ENCODE measurements at regions not wholly inside any gene's neighbourhood (a gene's known extent, or its start where the extent isn't known, plus 50 kb on each side); places are given as distances from the start of the nearest gene placed in this dataset.

DNA sequence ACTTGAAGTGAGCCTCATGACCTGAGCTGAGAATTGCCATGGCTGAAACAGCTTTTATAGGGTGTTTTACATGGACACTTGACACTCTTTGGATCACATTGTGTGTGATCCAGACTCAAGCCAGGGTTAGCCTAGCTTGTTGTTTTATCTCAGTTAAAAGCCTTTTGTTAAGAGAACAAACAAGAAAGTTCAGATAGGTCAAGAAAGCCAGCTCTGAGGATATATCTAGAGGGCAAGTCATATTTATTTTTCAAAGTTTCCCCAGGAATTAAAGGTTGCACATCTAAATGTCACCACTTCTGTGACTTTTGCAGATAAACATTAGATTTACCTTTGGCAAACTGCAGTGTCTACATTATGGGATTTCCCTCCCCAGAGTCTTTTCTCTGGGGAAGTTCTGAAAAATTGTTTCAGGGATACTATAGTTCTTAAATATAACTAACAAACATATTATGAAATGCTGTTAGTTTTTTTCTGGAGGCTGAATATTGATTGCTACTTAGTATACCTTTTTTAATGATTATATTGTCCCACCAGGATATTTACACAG is 134.5 kb downstream of the C9orf152 start:
- TF ChIP-seq, protein P1, sequence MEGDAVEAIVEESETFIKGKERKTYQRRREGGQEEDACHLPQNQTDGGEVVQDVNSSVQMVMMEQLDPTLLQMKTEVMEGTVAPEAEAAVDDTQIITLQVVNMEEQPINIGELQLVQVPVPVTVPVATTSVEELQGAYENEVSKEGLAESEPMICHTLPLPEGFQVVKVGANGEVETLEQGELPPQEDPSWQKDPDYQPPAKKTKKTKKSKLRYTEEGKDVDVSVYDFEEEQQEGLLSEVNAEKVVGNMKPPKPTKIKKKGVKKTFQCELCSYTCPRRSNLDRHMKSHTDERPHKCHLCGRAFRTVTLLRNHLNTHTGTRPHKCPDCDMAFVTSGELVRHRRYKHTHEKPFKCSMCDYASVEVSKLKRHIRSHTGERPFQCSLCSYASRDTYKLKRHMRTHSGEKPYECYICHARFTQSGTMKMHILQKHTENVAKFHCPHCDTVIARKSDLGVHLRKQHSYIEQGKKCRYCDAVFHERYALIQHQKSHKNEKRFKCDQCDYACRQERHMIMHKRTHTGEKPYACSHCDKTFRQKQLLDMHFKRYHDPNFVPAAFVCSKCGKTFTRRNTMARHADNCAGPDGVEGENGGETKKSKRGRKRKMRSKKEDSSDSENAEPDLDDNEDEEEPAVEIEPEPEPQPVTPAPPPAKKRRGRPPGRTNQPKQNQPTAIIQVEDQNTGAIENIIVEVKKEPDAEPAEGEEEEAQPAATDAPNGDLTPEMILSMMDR (IDR thresholded peaks at IDR 0.05; ENCODE audit: low read depth, low read length, missing control alignments): no peak
- in situ Hi-C loops (cut with HindIII; ENCODE audit: low sequenced_read_pairs): loop anchor here (5.0 kb wide), 2 partner anchors 79 to 171 kb away; no protein-coding TSS in a partner anchor
- no peak overlapping the region for H3K4me3 ChIP-seq (ENCODE audit: low read depth, low read length)
- DNase-seq (ENCODE audit: low read depth): no peak

DNA sequence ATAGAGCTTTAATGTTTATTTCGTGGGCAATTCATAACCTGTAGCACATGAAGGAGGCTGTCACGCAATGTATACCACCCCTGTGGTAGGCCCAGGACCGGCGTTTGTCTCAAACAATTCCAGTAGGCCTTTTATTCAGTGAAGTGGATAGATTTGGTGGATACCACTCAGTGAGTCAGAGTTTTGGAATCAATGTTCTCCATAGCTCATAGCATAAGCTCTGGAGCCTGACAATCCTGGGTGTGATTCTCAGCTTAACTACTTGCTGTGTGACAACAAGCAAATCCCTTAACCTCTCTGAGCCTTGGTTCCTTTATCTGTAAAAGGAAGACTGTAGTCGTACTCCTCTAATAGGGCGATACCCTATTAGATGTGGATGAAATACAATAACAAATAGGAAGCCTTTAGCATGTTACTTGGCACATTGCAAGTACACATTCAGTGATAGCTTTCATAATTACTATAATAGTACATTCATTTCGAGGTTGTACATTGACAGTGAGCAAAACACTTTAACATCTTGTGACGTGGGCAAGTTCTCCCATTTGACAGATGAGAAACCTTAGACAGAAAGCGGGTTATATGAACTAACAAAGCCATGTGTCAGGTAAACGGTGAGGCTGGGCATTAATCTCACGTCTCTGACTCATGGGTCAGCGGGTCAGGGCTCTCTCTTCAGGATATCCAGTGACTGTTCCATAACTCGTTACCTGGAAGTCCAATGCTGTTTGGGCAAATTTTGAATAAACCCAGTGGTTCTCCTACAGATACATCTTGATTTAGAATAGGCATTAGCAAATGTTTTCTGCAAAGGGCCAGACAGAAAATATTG is 130.8 kb downstream of the C9orf152 start:
- in situ Hi-C loops (cut with HindIII; ENCODE audit: low sequenced_read_pairs): no loop called here
- TF ChIP-seq, protein P1 (IDR thresholded peaks at IDR 0.05; ENCODE audit: low read depth, low read length, missing control alignments): no peak
- no peak overlapping the region for H3K4me3 ChIP-seq (ENCODE audit: low read depth, low read length)
- DNase-seq (ENCODE audit: low read depth): peak; percentile 65

DNA sequence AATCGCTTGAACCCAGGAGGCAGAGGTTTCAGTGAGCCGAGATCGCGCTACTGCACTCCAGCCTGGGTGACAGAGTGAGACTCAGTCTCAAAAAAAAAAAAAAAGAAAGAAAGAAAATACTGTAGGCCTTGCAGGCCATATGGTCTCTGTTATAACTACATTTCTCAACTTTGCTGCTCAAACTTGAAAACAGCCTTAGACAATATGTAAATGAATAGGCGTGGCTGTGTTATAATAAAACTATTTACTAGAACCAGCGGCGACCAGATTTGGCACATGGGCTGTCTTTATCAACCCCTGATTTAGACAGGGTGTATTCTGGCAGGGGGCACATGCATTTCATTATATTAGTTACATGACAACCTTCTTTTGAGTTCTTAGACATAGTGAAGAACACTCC is 130.0 kb downstream of the C9orf152 start:
- TF ChIP-seq, protein P1 (IDR thresholded peaks at IDR 0.05; ENCODE audit: low read depth, low read length, missing control alignments): no peak
- in situ Hi-C loops (cut with HindIII; ENCODE audit: low sequenced_read_pairs): no loop called here
- no peak for DNase-seq (ENCODE audit: low read depth)
- H3K4me3 ChIP-seq (ENCODE audit: low read depth, low read length): no peak overlapping the region

DNA sequence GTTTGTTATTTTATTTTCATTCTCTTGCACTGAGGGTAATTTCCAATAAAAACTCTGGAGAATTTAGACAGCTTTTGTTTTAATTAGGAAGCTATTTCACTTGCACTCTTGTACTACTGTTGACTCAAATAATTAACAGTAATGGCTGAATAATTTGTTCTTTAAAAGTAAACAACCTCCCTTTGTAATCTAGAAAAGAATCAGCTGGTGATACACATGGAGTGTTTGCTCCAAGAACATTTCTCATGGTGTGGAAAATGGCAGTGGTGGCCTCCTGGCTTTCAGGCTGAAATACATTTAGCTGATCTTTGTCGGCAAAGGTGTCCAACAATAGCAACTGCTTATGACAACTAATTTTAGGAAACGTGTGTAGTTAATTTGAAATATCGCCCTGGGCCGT is 129.4 kb downstream of the C9orf152 start:
- no peak overlapping the region for H3K4me3 ChIP-seq (ENCODE audit: low read depth, low read length)
- DNase-seq (ENCODE audit: low read depth): no peak
- in situ Hi-C loops (cut with HindIII; ENCODE audit: low sequenced_read_pairs): no loop called here
- TF ChIP-seq, protein P1 (IDR thresholded peaks at IDR 0.05; ENCODE audit: low read depth, low read length, missing control alignments): no peak

- peak; percentile 61 for DNase-seq (ENCODE audit: low read depth)
- TF ChIP-seq, protein P1 (IDR thresholded peaks at IDR 0.05; ENCODE audit: low read depth, low read length, missing control alignments): no peak
- no peak overlapping the region for H3K4me3 ChIP-seq (ENCODE audit: low read depth, low read length)
- in situ Hi-C loops (cut with HindIII; ENCODE audit: low sequenced_read_pairs): no loop called here
Measured at GRCh38 chr9:110081395-110081794, 126.6 kb downstream of the C9orf152 start.

DNA sequence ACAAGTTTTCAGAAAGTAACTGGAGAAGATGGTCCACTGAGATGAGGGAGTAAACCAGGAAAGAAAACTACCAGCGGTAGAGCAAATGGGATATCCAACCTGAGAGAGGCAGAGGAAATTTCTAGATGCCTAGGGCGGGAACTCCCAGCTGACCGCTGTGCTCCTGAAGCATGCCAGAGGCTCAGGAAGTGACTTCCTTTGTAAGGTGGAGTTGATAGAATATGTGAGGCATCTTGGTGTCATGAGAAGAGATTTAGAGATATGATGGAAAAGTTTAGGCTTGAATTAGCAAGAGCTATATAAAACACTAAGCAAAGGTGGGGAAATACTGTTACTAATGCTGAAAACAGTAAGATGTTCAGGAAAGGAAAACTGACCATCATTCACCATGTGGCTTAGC is 124.1 kb downstream of the C9orf152 start:
- H3K4me3 ChIP-seq (ENCODE audit: low read depth, low read length): no peak overlapping the region
- in situ Hi-C loops (cut with HindIII; ENCODE audit: low sequenced_read_pairs): no loop called here
- TF ChIP-seq, protein P1 (IDR thresholded peaks at IDR 0.05; ENCODE audit: low read depth, low read length, missing control alignments): no peak
- no peak for DNase-seq (ENCODE audit: low read depth)

All from astrocyte of the cerebellum (primary cell).